Stimulated activated CD8-positive, alpha-beta memory T cell treated with anti-CD3 and anti-CD28 coated beads, Interleukin-15, amount 100 ng/mL, for 1 hour (primary cell): ENCODE measurements at regions not wholly inside any gene's neighbourhood (a gene's known extent, or its start where the extent isn't known, plus 50 kb on each side); places are given as distances from the start of the nearest gene placed in this dataset.

ENCODE experiments used
- DNase-seq: peaks from one replicate; pipeline ENCODE4 v3.0.0-alpha.2; 2020; ENCODE audit warnings: low read depth

DNA sequence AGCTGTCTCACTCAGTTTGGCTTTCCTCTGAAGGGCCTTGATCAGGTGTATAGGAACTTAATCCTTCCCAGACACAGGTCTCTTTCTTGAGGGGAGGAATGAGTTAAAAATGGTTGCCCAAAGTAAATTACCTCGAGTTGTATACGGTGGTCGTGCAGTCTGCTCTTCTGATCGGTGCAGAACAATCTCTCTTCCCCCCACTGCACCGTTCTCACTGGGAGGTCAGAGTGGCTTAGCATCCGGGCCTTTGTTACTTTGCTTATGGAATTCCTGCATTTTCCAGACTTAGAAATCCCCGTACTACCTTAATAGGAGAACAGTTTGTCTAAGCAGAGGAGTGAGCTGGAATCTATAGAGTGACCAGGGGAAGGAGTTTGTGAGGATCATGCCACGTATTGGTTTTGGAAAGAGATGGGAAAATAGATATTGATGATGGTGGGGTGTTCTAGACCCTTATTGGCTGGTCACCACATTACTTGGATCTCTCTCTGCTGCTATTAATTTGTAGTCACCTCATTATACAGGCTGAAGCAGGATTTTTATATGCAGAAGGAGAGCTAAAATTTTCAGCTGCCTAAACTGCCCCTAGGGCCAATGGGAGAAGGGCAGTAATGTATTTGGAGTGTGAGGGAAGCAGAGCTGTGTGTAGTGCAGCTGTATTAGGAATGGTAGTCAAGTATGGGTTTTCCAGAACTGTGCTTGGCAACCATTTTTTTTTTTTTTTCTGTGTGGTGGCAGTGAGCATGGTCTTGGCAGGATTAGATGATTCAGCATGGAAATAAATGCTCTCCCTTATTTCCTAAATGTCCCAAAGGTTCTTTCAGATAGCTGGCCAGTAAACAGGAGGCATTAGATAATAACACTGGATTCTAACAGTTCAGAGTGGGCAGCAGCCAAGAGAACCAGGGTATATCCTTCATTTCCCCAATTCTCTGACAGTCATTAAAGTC lies 81.5 kb downstream of the NDUFS5 start:
- DNase-seq: no peak

DNA sequence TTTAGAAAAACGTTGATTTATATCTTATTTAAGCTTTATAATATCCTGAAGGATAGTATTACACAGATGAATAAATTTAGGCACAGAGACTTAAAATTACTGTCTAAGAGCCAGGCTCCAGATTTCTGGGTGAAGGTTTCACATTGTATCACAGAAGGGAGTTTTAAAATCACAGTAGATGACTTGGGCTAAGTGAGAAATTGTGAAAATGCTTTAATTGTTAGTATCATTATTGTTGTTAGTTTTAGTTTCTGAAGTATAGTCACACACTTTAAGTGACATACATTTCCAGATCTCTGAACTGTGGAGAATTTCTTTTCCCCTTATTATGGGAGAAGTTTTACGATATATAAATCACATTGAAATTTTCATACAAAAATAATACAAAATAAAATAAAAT lies 83.5 kb downstream of the NDUFS5 start:
- no peak for DNase-seq

GRCh38 chr1:39110325-39110851 lies 84.2 kb downstream of the NDUFS5 start:
- no peak for DNase-seq

- DNase-seq: no peak
Measured at GRCh38 chr1:39110882-39111281, 84.7 kb downstream of the NDUFS5 start.

- no peak for DNase-seq
Measured at GRCh38 chr1:39113109-39113743, 87.1 kb downstream of the NDUFS5 start.

DNA sequence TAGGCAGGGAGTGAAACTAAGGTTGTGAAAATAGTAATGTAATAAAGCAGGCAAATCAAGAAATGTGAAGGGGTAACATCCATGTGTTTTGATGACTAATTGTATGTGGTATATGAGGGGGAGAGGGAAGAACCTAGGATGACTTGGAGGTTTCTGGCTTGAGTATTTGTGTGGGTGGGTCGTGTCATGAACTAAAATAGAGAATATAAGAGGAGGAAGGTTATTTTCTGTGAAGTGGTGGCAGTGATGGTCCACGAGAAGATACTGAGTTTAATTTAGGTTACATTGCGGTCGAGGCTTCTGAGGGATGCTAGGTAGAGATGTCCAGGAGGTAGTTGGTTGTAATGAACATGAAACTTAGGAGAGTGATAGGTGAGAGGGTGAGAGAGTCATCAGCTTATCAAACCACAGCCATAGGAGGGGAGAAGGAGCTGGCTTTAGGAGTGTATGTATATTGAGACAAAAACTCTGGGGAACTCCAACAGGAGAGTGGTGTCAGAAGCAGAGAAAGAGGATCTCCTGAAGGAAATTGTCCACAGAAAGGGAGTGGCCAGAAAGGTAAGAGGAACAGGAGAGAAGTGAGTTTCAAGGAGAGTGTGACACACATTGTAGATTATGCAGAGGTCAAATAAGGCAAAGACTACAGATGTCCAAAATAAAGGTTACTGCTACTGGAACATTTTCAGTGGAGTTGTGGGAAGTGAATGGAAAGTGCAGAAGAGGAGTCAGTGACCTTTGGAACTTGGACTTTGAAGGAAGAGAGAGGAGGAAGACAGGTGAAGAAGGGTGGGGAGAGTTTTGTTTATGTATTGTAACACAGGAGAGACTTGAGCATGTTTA lies 89.0 kb upstream of the MACF1 start:
- no peak for DNase-seq

GRCh38 chr1:39116116-39116607 lies 88.3 kb upstream of the MACF1 start:
- DNase-seq: no peak

GRCh38 chr1:39116860-39117728 lies 87.4 kb upstream of the MACF1 start:
- DNase-seq: no peak

DNA sequence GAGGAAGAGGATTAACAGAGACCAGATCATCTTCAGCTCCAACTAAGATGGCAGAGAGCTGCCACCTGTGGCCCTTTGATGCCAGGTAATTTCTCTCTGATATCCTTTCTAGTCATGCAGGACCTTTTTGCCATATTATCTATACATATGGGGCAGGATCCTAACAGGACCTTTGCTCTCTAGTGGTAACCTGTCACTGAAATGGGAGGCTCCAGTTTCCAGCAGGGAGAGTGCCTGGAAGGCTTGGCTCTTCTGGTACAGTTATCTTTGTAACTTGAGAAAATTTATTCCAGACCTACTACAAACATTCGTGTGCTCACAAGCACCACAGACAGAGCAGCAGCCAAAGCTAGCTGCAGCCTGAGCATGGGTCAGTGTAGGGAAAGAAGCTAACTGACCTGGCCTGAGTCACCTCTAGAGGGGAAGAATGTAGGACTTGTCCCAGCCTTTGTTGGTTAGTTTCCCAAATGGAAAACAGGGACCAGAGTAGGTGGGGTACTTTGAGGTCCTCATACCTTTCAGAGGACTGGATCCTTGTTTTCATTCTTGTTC lies 86.5 kb upstream of the MACF1 start:
- no peak for DNase-seq

- DNase-seq: no peak
Measured at GRCh38 chr1:39122056-39122455, 82.4 kb upstream of the MACF1 start.

DNA sequence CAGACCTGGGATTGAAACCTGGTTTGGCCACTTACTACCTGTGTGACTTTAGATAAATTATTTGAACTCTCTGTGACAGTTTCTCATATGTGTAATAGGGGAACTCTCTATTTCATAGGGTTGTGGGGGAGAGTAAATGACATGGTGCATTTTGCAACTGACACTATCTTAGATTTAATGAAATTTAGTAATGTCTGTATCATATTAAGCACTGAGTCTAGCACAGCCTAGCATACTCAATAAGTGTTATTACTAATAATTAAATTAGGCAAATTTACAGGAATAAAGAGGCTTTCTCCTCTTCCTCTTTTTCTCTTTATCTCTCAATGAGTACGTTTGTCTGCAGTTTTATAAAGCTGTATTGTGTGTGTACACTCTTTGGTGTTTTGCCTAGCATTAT lies 80.2 kb upstream of the MACF1 start:
- no peak for DNase-seq

DNA sequence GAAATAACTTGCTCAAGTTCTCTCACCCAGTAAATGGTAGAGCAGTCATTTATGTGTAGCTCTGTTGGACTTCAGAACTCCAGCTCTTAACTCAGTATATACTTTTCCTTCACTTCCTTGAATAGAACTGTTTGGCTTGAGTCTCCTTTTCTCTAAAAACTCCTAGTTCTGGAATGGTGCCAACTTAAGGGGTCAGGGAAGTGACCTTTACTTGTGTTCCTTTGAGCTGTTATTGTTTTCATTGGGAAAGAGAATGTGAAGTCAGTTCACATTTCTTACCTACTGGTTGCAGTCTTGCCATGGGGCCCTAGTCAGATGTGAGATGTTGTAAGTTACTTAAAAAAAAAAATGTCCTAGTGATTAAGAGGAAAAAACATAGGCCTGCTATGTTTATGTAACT lies 77.0 kb upstream of the MACF1 start:
- DNase-seq: no peak

DNA sequence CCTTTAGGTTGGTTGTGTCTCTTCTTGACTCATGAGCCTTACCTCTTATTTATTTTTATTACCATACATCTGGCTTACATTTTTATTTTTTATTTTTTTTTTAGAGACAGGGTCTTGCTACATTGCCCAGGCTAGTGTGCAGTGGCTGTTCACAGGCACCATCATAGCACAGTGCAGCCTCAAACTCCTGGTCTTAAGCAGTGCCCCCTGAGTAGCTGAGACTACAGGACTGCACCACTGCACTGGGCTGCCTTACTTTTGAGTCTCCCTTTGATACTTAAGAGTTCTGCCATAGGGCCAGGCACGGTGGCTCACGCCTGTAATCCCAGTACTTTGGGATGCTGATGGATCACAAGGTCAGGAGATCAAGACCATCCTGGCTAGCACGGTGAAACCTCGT lies 76.4 kb upstream of the MACF1 start:
- no peak for DNase-seq

- DNase-seq: no peak
Measured at GRCh38 chr1:39128959-39129358, 75.5 kb upstream of the MACF1 start.

- DNase-seq: no peak
Measured at GRCh38 chr1:39129514-39129913, 75.0 kb upstream of the MACF1 start.

DNA sequence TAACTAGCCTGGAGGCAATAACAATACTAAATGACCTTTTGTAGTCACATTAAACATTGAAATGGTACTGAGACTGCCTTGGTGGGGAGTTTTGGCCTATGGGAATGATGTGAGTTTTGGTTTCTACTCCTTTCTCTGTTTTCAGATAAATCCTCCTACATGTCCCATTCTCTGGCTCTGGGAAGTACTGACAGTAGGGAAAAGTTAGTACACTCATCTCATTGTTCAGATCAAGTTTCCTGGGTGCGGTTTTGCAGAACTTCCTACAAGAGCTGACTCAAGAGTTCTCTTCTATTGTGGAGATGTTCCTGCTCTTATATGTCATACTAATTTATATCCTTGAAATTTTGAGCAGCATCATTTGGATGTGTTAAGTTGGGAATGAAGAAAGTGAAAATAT lies 74.2 kb upstream of the MACF1 start:
- no peak for DNase-seq

DNA sequence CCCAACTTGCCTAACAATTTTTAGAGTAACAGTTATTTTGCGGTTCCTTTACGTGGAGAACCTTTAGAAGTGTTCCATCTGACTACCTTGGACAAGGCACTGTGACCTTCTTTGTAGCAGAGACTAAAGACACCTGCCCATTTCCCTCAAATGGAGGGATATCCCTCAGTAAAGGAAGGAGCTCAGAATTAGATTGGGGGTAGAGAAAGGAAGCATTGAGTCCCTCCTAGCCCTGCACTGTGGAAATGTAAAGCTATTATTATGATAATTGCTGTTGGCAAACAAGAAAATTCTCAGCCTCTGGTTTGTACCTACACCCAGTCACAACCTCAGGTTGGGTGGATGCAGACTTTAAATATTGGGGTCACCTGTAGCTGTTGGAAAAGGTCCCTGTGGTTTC lies 72.6 kb upstream of the MACF1 start:
- DNase-seq: no peak

GRCh38 chr1:39132505-39133339 lies 71.8 kb upstream of the MACF1 start:
- no peak for DNase-seq

GRCh38 chr1:39133340-39133684 lies 71.2 kb upstream of the MACF1 start:
- no peak for DNase-seq

DNA sequence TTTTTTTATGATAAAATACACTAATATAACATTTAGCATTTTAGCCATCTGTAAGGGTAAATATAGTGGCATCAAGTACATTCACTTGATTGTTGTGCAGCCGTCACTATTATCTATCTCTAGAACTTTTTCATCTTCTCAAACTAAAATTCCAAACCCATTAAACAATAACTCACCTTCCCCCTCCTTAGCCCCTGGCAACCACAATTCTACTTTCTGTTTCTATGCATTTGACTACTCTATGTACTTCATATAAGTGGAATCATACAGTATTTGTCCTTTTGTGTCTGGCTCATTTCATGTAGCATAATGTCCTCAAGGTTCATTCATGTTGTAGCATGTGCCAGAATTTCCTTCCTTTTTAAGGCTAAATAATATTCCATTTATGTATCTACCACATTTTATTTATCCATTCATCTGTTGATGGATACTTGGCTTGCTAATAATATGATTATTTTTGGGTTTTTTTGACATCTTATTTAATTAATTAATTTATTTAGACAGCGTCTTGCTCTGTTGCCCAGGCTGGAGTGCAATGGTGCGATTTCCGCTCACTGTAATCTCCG lies 69.6 kb upstream of the MACF1 start:
- DNase-seq: no peak
